D721Med (cell line): ENCODE measurements at regions not wholly inside any gene's neighbourhood (a gene's known extent, or its start where the extent isn't known, plus 50 kb on each side); places are given as distances from the start of the nearest gene placed in this dataset.

Experiments
- DNase-seq: peaks from one replicate; pipeline ENCODE4 v3.0.0; 2011; ENCODE audit warnings: low spot score; ENCODE audit not compliant: insufficient read length
- FAIRE-seq: peaks from 2 replicates; lab custom pipeline; 2011; peaks lifted over from hg19 to GRCh38; lab: Jason Lieb, UNC
- TF ChIP-seq, protein P1 (sequence below): IDR thresholded peaks from 2 replicates; pipeline ENCODE4 v1.5.1; 2012; ENCODE audit warnings: mild to moderate bottlenecking, control low read depth; ENCODE audit not compliant: insufficient read depth; ENCODE audit errors: missing control alignments

DNA sequence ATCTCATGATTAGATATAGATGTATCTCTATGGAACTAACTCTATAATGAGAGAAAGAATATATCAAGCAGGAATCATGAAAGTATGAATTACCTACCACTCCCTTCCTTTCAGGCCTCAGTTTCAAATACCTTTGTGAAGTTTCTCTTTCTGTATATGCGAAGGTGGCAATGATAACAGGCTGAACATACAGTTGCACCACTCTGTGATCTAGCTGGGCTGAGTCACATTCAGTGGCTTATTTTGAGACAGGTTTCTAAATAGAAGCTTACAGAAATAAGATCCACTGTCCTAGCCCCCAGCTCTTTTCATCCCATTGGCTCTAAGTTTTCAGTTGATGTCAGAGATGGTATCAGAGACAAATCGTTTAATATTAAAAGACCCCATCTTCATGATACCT, 662.0 kb downstream of the SLITRK1 start:
- DNase-seq (no peak), FAIRE-seq (no peak)
- TF ChIP-seq, protein P1, sequence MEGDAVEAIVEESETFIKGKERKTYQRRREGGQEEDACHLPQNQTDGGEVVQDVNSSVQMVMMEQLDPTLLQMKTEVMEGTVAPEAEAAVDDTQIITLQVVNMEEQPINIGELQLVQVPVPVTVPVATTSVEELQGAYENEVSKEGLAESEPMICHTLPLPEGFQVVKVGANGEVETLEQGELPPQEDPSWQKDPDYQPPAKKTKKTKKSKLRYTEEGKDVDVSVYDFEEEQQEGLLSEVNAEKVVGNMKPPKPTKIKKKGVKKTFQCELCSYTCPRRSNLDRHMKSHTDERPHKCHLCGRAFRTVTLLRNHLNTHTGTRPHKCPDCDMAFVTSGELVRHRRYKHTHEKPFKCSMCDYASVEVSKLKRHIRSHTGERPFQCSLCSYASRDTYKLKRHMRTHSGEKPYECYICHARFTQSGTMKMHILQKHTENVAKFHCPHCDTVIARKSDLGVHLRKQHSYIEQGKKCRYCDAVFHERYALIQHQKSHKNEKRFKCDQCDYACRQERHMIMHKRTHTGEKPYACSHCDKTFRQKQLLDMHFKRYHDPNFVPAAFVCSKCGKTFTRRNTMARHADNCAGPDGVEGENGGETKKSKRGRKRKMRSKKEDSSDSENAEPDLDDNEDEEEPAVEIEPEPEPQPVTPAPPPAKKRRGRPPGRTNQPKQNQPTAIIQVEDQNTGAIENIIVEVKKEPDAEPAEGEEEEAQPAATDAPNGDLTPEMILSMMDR: no peak

DNA sequence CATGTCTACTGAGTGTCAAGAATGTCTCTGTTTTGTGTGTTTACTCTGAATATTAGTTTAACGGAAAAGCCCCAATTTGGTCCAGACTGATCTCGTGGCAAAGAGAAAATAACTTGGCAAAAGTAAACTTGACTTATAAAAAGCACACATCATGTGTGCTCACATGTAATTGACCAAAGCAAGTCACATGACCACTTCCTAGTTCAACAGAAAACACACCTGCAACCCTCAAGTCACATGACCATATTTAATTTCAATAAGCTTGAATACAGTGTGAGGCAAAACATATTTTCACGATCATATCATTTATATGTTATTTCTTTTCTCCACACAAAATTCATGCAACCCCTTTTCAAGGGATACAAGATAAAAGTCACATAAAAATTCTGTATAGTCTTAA, 662.4 kb downstream of the SLITRK1 start:
- no peak for FAIRE-seq

DNA sequence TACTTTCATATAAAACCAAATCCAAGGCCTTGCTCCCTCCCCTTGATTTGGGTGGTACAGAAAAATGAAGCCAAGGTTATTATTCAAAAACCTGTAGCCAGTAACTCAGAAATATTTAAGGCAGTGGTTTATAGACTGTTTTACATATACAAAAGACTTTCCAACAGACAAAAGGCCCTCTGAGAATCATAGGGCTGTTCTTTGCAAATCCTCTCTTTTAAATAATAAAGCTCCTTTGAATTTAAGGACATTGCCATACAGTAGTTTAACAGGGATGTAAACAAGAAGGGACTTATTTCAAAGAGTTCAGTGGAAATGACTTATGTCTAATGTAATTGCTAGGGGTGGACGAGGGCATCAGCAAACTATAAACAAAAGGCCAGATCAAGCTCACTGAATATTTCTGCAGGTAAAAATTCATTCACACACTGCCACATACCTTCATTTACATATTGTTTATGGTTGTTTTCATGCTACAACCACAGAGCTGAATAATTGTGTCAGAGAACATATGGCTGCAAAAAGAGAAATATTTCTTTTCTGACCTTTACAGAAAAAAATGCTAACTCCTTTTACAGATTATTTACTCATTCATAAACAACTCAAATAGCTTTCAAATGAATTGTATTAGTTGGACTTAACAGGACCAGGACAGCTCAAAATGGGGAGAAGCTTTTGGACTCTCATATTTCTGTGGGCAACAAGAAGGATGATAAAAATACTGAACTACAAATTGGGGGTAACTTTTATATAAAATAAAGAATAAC, 665.6 kb downstream of the SLITRK1 start:
- FAIRE-seq (no peak), DNase-seq (no peak)
- TF ChIP-seq, protein P1: no peak

More for the DNA sequence above, 662.4 kb downstream of the SLITRK1 start:
- DNase-seq: no peak
- TF ChIP-seq, protein P1: no peak

DNA sequence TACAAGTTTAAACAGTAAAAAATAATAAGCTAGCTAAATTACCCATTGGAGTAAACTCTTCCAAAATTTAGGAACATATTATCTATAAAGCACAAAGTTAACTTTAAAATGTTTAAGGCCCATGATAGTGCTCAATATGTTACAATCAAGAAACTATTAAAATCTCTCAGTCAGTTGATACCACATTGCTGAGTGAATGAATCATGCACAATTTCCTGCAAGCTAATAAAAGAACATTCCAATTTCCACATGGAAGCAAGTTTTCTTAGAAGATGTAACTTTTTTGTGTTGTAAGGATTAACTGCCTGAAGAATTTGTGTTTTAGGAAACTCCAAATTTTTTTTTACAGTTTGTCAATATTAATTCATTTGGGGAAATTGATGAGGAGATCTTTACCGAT, 666.6 kb downstream of the SLITRK1 start:
- TF ChIP-seq, protein P1: no peak
- DNase-seq (no peak), FAIRE-seq (no peak)

DNA sequence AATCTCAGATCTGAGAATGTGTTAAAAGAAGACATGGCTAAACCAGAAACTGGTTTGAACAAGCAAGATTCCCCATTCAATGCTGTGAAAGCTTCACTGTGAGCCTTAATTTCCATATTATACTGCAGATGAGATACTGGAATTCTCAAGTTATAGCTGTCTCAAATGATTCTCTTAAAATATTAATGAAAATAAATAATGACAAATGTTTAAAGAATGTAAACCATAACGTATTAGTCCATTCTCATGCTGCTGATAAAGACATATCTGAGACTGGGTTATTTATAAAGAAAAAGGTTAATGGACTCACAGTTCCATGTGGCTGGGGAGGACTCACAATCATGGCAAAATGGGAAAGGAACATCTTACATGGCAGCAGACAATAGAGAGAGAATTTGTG, 667.8 kb downstream of the SLITRK1 start:
- TF ChIP-seq, protein P1: no peak
- FAIRE-seq (no peak), DNase-seq (no peak)

DNA sequence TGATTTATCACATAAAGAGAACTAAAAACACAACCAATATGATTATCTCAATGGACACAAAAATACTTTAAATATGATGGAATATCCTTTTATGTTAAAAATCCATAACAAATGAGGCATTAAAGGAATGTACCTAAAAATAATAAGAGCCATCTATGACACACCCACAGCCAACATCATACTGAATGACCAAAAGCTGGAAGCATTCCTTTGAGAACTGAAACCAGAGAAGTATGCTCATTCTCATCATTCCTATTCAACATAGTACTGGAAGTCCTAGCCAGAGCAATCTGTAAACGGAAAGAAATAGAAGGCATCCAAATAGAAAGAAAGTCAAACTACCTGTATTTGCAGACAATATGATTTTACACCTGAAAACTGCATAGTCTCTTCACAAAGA, 671.0 kb downstream of the SLITRK1 start:
- FAIRE-seq (peak; percentile 51), DNase-seq (no peak)
- TF ChIP-seq, protein P1: no peak

DNA sequence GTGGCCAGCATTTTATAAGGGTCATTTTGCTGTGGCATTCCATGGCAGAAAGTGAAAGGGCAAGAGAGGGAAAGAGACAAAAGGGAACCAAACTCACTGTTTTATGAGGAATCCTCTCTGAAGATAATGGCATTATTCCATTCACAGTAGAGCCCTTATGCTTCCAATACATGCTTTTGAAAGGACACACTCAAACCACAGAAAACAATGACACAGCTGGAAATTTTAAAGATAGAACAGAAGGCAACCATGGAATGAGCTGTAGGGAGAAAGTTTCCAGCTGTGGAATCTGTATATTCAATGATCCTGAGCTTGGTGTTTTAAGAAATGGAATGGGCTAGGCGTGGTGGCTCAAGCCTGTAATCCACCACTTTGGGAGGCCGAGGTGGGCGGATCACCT, 677.4 kb downstream of the SLITRK1 start:
- FAIRE-seq (no peak), DNase-seq (no peak)
- TF ChIP-seq, protein P1: no peak
